Cerebellar cortex (tissue), 1 donor: ENCODE measurements at regions not wholly inside any gene's neighbourhood (a gene's known extent, or its start where the extent isn't known, plus 50 kb on each side); places are given as distances from the start of the nearest gene placed in this dataset.

Source experiments
- DNase-seq: peaks from one replicate; pipeline ENCODE4 v3.0.0-alpha.2; 2015; ENCODE audit warnings: low spot score

DNA sequence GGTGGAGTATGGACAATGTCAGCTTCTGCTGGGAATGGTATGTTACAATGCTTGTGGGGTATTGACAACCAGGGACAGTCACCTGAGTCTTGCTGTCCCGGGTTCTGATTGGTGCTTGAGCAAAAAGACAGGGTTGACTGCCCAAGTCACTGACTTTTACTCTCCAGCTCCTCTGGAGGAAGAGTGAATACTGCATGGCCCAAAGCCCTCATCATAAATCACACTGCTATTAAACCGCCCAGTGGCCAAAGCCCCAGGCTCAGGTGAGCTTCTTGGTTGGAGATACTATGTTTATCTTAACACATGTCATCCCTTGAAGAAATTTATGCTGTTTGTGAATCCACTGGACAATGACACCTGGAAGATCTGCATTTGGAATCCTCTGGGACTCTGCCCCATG, 90.0 kb upstream of the IGFBP3 start:
- no peak for DNase-seq

DNA sequence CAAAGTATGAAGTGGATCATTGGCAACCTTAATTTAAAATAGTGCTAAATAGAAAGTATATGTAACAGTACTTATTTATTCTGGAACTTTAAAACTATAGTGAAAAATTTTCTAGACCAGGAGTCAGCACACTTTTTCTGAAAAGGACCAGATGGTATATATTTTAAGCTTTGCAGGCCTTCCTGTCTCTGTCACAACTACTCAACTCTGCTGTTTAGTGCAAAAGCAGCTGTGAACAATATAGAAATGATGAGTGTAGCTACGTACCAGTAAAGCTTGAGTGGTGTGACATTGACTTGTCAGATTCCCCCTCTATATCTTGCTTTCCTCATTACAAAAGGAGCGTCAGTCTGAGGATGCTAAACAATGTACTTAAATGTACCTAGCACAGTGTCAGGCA, 88.1 kb upstream of the IGFBP3 start:
- DNase-seq = no peak

DNA sequence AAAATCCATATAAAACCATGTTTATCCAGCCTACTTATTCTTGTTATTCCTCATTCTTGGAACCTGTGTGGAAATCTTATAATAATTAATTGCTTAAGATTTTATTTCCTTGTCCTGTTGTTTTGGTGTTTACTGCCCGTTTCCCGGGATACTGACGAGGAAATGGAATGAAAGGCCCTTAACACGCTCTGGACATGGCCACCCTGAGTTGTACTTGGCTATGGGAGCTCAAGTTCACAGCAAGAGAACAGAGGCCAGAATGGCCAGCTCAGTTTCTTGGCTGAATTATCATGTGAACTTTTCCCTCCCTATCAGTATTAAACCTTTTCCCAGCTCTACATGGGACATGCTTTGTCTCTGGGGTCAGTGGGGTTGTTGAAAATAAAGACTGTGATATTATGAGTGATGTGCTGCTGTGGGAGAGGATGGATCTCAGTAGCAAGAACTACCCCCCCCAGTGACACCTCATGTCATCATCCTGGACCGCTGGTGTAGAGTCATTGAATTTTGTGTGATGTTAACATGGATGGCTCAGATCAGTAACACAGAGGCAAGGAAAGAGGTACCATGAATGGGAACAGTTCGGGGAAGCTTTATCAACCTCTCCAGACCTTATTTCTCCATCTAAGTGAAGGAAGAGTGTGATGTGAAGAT, 87.0 kb upstream of the IGFBP3 start:
- DNase-seq = no peak

DNA sequence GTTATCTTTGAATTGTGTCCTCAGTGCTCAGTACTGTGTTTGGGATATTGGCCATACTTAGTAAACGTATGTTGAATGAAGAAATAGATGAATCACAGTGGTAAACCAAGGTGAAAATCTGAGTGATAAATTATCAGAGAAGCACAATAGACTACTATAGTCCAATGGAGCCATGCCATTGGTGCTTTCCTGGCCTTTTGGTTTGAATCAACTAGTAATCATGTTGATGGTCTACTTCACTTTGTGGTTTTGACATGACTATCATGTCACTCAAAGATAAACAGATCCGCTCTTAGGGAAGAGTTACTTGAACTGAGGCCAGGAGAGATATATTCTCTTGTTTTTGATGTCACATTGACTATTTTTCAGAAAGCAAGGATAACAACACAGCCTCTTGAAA, 86.1 kb upstream of the IGFBP3 start:
- no peak for DNase-seq

DNA sequence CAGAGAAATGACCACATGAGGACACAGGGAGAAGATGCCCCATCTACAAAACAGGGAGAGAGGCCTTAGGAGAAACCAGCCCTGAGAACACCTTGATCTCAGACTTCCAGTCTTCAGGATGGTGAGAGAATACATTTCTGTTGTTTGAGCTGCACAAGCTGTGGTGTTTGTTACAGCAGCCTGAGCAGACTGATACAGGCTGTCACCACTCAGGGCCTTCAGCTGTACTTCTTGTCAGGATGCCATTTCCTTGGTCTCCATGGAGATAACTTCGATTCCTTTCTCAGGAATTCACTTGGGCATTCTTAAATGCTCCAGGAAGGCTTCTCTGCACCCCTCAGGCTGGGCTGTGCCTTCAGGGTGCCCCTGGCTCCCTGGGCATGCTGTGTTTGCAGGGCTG, 85.7 kb upstream of the IGFBP3 start:
- DNase-seq = no peak

DNA sequence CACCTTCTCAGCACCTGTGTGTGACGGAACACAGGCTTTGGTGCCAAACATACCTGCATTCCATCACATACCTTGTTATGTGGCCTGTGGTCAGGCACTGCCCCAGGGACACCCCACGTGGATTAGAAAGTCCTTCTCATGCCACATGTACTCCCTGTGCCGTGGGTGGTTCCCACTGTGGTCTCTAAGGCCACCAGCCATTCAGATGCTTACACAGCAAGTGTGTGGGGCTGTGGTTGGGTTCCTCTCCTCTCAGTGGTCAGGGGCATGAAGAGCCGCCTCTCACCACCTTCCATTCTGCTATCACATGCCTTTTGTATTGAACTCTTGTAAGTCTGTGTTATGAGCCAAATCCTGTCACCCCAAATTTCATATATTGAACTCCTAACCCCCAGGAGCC, 85.1 kb upstream of the IGFBP3 start:
- DNase-seq = no peak

DNA sequence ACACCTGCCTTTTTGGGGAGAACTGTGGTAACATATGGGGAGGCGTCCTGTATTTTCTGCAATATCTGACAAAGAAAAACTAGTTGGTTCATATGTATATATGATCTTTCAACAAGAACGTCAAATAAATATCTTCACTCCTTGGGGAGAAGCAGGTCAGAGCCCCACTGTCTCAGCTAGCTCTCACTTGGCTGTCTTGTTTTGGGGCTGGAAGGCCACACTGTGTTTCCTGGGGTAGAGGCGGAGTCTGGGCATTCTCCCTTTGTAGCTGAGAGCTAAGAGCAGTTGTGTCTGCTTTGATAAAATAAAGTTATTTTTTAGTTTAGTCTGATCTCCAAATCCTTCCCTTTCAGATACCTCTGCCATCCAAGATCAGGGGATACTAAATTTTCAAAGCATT, 83.9 kb upstream of the IGFBP3 start:
- no peak for DNase-seq

DNA sequence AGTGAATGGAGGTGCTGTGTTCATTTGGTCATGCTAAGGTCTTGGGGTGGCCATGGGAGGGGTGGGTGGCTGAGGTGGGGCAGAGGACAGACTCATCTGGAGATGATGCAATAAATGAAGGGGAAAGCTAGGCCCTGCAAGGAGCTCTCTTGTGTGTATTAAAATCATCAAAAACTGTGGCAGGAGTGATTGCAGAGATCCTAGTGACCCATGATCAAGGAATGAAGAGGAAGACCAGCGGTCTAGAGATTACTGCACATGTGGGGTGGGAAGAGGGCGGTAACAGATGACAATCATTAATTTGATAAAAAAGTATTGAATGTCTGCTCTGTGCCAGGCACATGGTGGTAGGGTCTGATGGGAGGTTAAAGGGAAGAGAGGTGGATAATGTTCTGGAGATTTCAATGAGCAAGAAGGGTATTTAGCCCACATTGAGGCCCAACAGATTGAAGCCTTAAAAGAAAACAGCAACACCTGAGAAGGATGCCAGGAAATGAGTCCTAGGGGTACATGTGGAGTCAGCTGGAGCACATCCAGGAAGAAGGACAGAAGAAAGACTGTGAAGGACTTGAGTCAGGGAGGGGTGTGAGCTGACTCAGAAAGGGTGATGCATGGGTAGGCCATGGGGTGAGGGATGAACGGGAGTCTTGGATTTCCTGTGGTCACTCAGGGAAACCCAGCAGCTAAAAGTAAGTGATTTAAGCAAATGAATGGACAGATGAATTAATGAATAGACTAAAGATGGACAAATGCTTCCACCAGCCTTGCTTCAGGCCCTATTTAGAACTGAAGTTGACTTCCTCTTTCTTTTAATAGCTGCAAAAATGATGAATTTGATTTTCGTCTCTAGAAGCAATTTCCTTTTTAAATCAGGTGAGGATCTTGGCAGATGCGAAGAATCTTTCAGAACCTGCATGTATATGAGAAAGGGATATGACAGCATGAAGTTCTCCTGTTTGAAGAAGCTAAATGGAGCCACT, 83.1 kb upstream of the IGFBP3 start:
- DNase-seq = no peak

DNA sequence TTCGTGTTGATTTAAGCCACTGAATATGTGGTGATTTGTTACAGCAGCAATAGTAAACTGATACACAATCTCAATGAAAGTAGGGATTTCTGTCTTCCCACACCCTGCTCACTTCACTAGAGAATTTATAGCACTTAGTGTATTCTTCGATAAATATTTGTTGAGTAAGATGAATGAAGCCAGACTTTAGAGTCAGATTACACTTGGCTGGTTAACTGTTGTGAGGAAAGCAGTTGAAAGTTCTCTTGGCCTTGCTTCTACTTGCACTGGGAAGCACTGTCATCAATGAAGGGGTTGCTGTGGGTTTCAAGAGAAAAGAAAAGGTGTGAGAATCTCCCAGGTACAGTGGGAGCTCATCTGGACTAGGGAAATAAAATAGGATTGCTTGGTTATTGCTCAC, 82.1 kb upstream of the IGFBP3 start:
- DNase-seq = no peak

DNA sequence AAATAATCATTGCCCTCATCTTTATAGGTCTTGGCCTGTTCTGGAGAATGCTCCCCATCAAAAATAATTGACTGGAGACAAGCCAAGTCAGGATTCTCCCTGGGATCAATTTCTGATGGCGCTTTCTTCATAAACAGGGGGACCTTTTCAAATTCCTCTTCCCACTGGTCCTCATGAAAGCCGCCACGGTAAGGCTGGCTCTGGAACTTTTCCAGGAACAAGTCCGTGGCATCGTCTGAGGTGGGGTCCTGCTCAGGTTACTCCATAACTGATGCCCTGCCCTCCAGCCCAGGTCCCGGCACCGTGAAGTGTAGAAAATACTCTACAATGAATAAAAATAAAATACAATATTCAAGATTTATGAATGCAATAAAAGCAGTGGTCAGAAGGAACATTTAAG, 79.4 kb upstream of the IGFBP3 start:
- no peak for DNase-seq

DNA sequence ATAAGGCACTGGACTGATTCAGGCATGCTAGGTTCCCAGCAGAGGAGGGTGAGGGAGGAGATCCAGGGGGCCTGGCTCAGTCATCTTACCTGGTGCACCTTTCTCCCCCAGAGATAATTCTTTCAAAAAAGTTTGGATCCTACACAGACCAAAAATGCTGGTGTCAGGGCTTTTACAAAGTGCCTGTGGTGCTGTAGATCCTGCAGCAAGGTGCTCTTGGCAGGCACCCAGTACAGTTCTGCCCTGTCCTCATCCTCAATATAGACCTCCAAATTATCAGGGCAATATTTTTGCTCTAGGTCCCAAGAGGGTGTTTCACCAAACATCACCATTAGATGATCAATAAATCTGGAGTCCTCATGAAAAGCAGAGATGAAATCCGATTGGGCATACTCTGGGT, 78.5 kb upstream of the IGFBP3 start:
- DNase-seq = no peak

DNA sequence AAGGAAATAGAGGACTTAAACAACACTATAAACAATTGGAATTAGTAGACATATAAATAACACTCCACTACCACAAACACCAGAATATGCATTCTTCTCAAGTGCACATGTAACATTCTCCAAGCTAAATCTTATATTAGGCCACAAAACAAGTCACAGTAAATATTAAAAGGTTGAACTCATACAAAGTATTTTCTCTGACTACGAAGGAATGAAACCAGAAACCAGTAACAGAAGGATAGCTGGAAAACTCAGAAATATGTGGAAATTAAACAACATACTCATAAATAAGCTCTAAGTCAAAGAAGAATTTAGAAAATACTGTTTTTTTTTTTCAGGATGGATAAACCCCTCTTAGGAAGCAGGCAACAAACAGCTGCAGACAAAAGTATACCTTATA, 77.4 kb upstream of the IGFBP3 start:
- no peak for DNase-seq

DNA sequence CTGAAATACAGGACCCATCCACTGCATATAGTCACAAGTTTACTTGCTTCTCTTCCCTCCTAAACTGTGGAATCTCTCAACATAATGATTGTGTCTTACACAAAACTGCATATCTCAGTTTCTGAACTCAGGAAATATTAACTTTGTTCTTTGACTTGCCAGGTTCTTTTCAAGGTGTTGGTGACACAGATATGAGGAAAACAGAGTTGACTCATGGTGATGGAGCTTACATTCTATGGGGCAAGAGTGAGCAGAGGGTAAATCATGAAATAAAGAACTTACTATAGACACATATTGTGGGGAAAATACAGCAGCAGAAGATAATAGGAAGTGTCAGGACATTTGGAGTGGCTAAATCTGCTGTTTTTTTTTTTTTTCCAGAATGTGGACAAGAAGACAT, 72.5 kb upstream of the IGFBP3 start:
- DNase-seq = no peak

DNA sequence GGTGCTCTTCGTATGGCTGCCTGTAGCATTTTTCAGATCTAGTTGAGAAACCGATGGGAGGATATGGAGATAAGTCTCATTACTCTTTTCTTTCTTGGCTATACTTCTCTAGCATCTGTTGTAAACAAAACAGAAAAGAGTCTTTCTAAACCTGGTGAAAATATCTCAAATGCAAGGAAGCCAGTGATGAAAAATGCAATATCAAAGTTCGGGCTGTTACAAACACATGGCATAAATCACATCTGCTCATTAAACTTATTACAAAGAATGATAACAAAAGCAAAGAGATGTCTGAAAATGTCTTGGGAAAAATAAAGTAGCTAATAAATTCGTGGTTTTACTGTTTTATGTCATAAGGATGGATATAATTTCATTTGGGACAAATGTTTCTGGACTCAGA, 71.8 kb upstream of the IGFBP3 start:
- no peak for DNase-seq

DNA sequence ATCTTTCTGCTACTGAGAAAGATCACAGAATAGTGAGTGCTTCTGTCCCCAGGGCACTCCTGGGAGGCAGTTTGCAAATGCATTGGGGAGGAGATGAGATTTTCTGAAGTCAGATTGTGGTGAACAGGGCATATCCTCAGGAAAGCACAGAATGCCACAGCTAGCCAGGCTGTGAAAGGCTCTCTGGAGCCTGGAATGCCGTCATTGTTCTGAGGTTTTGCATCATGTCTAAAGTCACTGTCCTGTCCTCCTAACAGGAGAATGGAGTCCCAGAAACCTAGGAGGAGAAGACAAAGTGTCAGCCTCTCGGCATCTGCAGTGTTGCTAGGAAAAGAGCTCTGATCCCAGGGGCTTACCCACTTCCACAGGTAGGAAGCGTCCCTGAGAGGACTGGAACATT, 69.2 kb upstream of the IGFBP3 start:
- no peak for DNase-seq

DNA sequence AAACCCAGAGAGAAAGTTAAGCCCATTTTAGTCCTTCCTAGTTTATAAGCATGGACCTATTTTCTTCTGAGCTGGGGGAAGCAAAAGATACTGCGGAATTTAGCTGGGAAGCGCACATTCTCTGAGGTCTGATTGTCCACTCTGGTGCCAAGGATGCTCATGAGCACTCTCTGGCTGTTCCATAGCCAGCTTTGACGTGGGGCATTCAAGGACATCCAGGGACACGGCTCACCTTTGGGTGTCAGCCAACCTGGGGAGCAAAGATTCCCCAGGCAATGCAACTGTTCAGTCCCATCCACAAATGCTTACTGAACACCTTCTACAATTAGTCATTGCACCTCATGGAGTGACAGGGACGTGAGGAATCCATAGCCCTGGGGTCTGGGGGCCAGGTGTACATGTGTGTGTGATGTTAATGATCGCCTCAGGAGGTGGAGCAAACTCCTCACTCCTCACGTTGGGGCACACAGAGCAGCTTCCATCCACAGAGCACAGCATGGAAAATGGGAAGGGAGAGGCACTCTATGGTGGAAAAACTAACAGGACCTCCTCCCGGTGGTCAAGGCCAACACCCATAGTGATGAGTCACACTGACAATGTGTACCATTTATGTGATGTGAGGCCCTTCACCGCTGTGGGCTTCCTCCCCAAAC, 67.5 kb upstream of the IGFBP3 start:
- no peak for DNase-seq

DNA sequence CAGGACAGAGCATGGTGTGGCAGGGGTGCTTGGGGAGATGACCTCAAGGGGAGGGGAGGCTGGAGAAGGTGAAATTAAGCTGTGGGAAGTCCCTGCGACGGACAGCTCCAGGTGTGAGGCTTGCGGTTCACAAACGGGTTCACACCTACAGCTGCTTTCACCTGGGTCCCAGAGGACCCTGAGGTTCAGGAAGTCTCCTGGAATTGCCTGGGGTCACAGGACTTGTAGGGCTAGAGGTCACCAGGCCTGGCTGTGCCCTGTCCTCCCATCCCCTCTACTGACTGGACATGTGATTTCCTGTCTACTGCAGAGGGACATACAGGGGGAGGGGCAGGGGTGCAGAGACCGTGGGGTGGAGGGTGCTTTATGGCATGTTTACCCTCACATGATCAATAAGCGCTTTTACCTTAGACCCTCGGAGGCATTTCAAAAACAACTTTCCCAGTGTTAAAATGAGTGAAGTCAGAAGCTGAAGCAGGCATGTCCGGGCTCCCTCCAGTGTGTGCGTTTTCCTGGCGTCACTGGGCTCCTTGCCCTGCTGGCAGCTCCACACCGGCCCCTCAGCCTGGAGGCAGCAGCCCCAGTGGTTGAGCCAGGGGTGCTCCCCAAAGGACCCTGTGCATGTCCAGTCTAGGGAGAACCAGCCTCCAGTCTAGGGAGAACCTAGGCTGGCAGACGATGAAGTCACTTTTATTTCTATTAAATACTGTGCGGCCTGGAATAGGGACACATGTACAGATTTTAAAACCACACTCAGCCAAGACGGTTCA, 66.6 kb upstream of the IGFBP3 start:
- no peak for DNase-seq

DNA sequence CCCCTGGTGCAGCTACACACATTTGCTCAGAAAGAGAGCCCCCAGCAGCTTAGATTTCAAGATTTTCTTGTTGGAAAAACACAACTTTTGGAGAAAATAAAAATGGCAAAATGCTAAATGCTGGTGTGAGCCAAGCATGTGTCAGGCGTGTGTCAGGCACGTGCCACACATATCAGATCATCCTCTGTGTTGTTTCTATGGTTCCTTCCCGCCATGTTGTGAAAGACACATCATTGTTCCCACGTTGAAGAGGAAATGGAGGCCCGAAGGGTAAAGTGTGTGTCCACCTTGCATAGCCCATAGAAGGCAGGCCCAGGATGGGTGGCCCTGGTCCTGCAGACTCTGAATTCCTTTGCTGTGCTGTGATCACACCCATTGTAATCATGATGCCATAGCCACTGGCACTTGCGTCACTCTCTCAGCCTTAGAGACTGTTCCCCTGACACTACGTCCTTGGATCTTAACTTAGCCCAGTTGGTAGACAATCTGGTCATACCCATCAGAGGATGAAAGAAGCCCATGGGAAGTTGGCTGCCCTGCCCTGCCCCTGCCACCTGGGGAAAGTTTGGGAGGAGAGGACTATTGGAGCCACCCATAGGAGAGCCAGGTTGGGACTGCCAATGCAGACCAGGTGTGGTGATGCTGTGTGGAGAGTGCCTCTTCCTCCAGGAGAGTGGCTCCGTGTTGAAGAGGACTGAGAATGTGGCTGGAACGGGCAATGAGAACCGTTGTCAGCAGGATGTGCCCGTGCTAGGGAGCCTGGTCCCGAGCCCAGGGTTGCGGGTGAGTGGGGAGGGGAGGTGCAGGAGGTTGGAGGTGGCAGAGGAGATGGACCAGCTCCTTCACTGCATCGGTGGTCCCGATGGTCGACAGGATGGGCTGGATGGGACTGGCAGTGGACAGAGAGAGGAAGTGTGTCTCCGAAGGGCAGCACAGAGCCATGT, 65.6 kb upstream of the IGFBP3 start:
- no peak for DNase-seq

DNA sequence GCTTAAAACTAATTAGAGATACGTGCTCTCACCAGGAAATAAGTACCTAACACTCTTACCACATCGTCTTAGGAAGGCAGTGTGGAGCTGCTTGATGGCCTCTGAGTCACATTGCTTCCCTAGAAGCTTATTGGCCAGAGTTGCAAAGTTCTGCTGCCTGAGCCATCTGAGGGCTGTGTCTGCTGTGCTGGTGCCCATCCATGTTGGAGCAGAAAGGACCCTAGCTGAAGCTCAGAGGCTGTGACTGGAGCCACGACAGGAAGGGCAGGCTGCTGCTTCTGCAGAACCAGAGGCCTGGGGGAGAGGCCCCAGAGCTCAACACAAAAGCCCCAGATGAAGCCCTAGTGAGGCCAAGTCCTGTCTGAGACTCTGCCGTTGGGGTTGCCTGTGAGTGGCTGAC, 64.8 kb upstream of the IGFBP3 start:
- DNase-seq = no peak

DNA sequence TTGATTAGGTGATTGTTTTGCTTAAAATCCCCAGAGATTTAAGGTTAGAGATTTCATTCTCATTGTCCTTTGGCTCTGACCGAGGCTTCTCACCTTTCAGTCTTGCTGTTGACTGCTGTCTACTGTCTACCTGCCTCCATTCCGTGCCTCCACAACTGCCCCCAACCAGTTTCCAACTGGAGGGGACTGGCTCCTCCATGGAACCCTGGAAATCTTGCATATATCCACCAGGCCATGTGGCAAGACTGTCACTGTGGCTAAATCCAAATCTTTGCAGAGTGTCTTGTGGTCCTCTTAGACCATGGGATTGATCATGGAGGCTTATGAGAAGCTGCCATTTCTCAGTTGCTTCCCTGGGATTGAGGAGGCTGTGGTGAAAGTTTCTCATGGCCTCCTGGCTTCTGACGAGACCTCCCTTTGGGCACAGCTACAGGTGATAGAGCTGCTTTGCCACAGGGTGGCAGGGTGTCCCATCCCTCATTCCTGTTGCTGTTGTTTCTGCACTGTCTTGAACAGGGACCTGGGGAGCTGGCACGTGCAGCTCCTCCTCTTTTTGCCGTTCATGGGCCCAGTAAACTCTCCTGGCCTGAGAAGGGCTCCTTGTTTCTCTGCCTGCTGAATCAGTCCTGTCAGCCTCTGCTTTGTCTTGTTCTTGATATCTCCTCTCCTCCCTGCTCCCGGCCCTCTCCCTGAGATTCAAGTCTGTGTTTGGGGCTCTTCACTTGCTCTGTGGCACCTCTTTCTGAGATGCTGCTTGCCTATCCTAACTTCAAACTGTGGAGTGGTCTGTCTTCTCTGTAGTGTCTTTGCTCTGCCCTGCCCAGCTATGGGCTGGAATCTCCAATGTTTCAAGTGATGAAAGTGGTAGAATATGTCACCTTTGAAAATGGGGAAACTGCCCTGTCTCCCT, 63.6 kb upstream of the IGFBP3 start:
- peak; percentile 1 for DNase-seq
